ENCODE measurements at regions not wholly inside any gene's neighbourhood (a gene's known extent, or its start where the extent isn't known, plus 50 kb on each side); places are given as distances from the start of the nearest gene placed in this dataset.

- ChIA-PET CTCF (interaction anchor here (1.1 to 1.2 kb wide), 2 partner anchors 537 to 889 kb away, joined by 3 to 4 read pairs; no protein-coding TSS in a partner anchor), POLR2A (ENCODE audit: unreplicated experiment) (no interaction called here)
- no peaks in the 10 kb centered on the region for H3K79me2 ChIP-seq (ENCODE audit: low read depth)
- no peaks in the 10 kb centered on the region; the same call in 1 of the 2 replicates for H3F3A ChIP-seq (ENCODE audit: insufficient read depth, low read depth)
- no peak overlapping the region for H3K4me3 ChIP-seq
- H3K9me3 ChIP-seq (ENCODE audit: insufficient read depth, low read depth), result no peaks in the 10 kb centered on the region
- no TSS peak for BruUV-seq (replicated peaks)
- DNase-seq, result peak; percentile 42 to 66
- no peaks in the 10 kb centered on the region for H3K9me2 ChIP-seq (ENCODE audit: insufficient read depth)
- no peaks in the 10 kb centered on the region for H3K27me3 ChIP-seq (ENCODE audit: insufficient read depth, low read depth)
- intact Hi-C loops (cut with micrococcal nuclease; ENCODE audit: unreplicated experiment), result loop anchor here (1.0 to 10.0 kb wide), 6 partner anchors 142 to 898 kb away; no protein-coding TSS in a partner anchor
- H3K36me3 ChIP-seq (ENCODE audit: low read depth), result no peaks in the 10 kb centered on the region
- no peak overlapping the region for H3K27ac ChIP-seq
- no peak for TF ChIP-seq EZH2 (IDR thresholded peaks at IDR 0.05; ENCODE audit: low read depth)
- peak; percentile 88 for TF ChIP-seq CTCF (conservative IDR thresholded peaks at IDR 0.05)
- H3K4me1 ChIP-seq (replicated peaks; ENCODE audit: insufficient read depth), result peaks cover 38% of the 10 kb centered on the region
- no peak overlapping the region for H2AFZ ChIP-seq
- H3K4me2 ChIP-seq, result no peak overlapping the region
- H4K20me1 ChIP-seq (ENCODE audit: insufficient read depth), result no peaks in the 10 kb centered on the region
Measured at GRCh38 chr2:16773080-16773713, 107.6 kb upstream of the CYRIA start.

- ChIA-PET POLR2A (ENCODE audit: unreplicated experiment) (no interaction called here), CTCF (interaction anchor here (0.7 kb wide), 1 partner anchor 266 kb away, joined by 4 read pairs; no protein-coding TSS in a partner anchor)
- Histone ChIP-seq H3K36me3 (ENCODE audit: low read depth) (no peaks in the 10 kb centered on the region), H3K27ac (no peak overlapping the region), H3K4me3 (no peak overlapping the region), H4K20me1 (ENCODE audit: insufficient read depth) (no peaks in the 10 kb centered on the region), H3K27me3 (ENCODE audit: insufficient read depth, low read depth) (no peaks in the 10 kb centered on the region), H3K9me2 (ENCODE audit: insufficient read depth) (no peaks in the 10 kb centered on the region; the same call in 1 of the 2 replicates), H3K9me3 (ENCODE audit: insufficient read depth, low read depth) (peaks cover 5% of the 10 kb centered on the region; the same call in 1 of the 2 replicates), H3F3A (ENCODE audit: insufficient read depth, low read depth) (no peaks in the 10 kb centered on the region), H3K4me1 (replicated peaks; ENCODE audit: insufficient read depth) (peaks cover 18% of the 10 kb centered on the region), H2AFZ (no peak overlapping the region), H3K79me2 (ENCODE audit: low read depth) (no peaks in the 10 kb centered on the region), H3K4me2 (peak overlapping the region; percentile 7; the same call in 1 of the 2 replicates)
- no TSS peak for BruUV-seq (replicated peaks)
- intact Hi-C loops (cut with micrococcal nuclease; ENCODE audit: unreplicated experiment), result no loop called here
- TF ChIP-seq EZH2 (IDR thresholded peaks at IDR 0.05; ENCODE audit: low read depth) (no peak), CTCF (conservative IDR thresholded peaks at IDR 0.05) (no peak)
- DNase-seq, result peak in 1 of 2 experiments; percentile 39
Measured at GRCh38 chr2:16767789-16768476, 102.3 kb upstream of the CYRIA start.

GRCh38 chr2:16765356-16765755 lies 99.7 kb upstream of the CYRIA start:
- intact Hi-C loops (cut with micrococcal nuclease; ENCODE audit: unreplicated experiment), result no loop called here
- peaks cover 15% of the 10 kb centered on the region for H3K4me1 ChIP-seq (replicated peaks; ENCODE audit: insufficient read depth)
- BruUV-seq (replicated peaks), result no TSS peak
- H3K9me3 ChIP-seq (ENCODE audit: insufficient read depth, low read depth), result peaks cover 5% of the 10 kb centered on the region; the same call in 1 of the 2 replicates
- H3K4me2 ChIP-seq, result no peak overlapping the region
- no peak overlapping the region for H2AFZ ChIP-seq
- no peaks in the 10 kb centered on the region for H4K20me1 ChIP-seq (ENCODE audit: insufficient read depth)
- TF ChIP-seq EZH2 (IDR thresholded peaks at IDR 0.05; ENCODE audit: low read depth), result no peak
- TF ChIP-seq CTCF (conservative IDR thresholded peaks at IDR 0.05), result no peak
- H3K36me3 ChIP-seq (ENCODE audit: low read depth), result no peaks in the 10 kb centered on the region
- peak in 1 of 2 experiments; percentile 9 for DNase-seq
- H3K79me2 ChIP-seq (ENCODE audit: low read depth), result no peaks in the 10 kb centered on the region
- no peaks in the 10 kb centered on the region for H3F3A ChIP-seq (ENCODE audit: insufficient read depth, low read depth)
- no peaks in the 10 kb centered on the region; the same call in 1 of the 2 replicates for H3K9me2 ChIP-seq (ENCODE audit: insufficient read depth)
- no peak overlapping the region for H3K27ac ChIP-seq
- H3K4me3 ChIP-seq, result no peak overlapping the region
- H3K27me3 ChIP-seq (ENCODE audit: insufficient read depth, low read depth), result no peaks in the 10 kb centered on the region
- ChIA-PET POLR2A (ENCODE audit: unreplicated experiment) (no interaction called here), CTCF (interaction anchor here (0.6 kb wide), 1 partner anchor 399 kb away, joined by 4 read pairs; no protein-coding TSS in a partner anchor)

All from PC-9 (cell line).